ENCODE measurements at regions not wholly inside any gene's neighbourhood (a gene's known extent, or its start where the extent isn't known, plus 50 kb on each side); places are given as distances from the start of the nearest gene placed in this dataset.

- no peaks in the 10 kb centered on the region for H3K79me2 ChIP-seq (ENCODE audit: insufficient read depth, low read length)
- no peaks in the 10 kb centered on the region for H3K4me1 ChIP-seq (ENCODE audit: insufficient read depth, low read length)
- DNase-seq (ENCODE audit: insufficient read length, low spot score, missing footprints): no peak
- H3K9me3 ChIP-seq (ENCODE audit: low read depth, low read length): no peaks in the 10 kb centered on the region
- no peak overlapping the region for H3K4me2 ChIP-seq (ENCODE audit: insufficient read depth, low read length)
- no peak overlapping the region for H2AFZ ChIP-seq (ENCODE audit: low read length)
- no peaks in the 10 kb centered on the region for H3K27me3 ChIP-seq (ENCODE audit: insufficient read depth, low read length)
- no peak overlapping the region for H3K27ac ChIP-seq (ENCODE audit: low read depth, low read length)
- no peaks in the 10 kb centered on the region for H3K36me3 ChIP-seq (ENCODE audit: insufficient read depth, low read length)
- no peaks in the 10 kb centered on the region for H4K20me1 ChIP-seq (ENCODE audit: insufficient read depth, low read length)
- TF ChIP-seq CTCF (IDR thresholded peaks at IDR 0.05; ENCODE audit: extremely low read depth, low read depth, low read length): no peak
- H3K4me3 ChIP-seq (ENCODE audit: insufficient read depth, low read length): no peak overlapping the region
Observed at GRCh38 chr4:100314057-100314456, 123.8 kb upstream of the DDIT4L start.

- H3K4me2 ChIP-seq (ENCODE audit: insufficient read depth, low read length): no peak overlapping the region
- H3K9me3 ChIP-seq (ENCODE audit: low read depth, low read length): no peaks in the 10 kb centered on the region
- no peak for DNase-seq (ENCODE audit: insufficient read length, low spot score, missing footprints)
- no peak overlapping the region for H3K4me3 ChIP-seq (ENCODE audit: insufficient read depth, low read length)
- no peak overlapping the region for H3K27ac ChIP-seq (ENCODE audit: low read depth, low read length)
- no peaks in the 10 kb centered on the region for H3K79me2 ChIP-seq (ENCODE audit: insufficient read depth, low read length)
- TF ChIP-seq CTCF (IDR thresholded peaks at IDR 0.05; ENCODE audit: extremely low read depth, low read depth, low read length): no peak
- no peaks in the 10 kb centered on the region for H3K27me3 ChIP-seq (ENCODE audit: insufficient read depth, low read length)
- no peaks in the 10 kb centered on the region for H3K36me3 ChIP-seq (ENCODE audit: insufficient read depth, low read length)
- no peaks in the 10 kb centered on the region for H3K4me1 ChIP-seq (ENCODE audit: insufficient read depth, low read length)
- H2AFZ ChIP-seq (ENCODE audit: low read length): no peak overlapping the region
- no peaks in the 10 kb centered on the region for H4K20me1 ChIP-seq (ENCODE audit: insufficient read depth, low read length)
Observed at GRCh38 chr4:100312615-100313350, 122.5 kb upstream of the DDIT4L start.

GRCh38 chr4:100311181-100311580 is 120.9 kb upstream of the DDIT4L start:
- H3K9me3 ChIP-seq (ENCODE audit: low read depth, low read length): no peaks in the 10 kb centered on the region
- no peaks in the 10 kb centered on the region for H3K79me2 ChIP-seq (ENCODE audit: insufficient read depth, low read length)
- H3K27me3 ChIP-seq (ENCODE audit: insufficient read depth, low read length): no peaks in the 10 kb centered on the region
- H3K27ac ChIP-seq (ENCODE audit: low read depth, low read length): no peak overlapping the region
- H3K4me3 ChIP-seq (ENCODE audit: insufficient read depth, low read length): no peak overlapping the region
- H3K4me1 ChIP-seq (ENCODE audit: insufficient read depth, low read length): no peaks in the 10 kb centered on the region
- H3K4me2 ChIP-seq (ENCODE audit: insufficient read depth, low read length): no peak overlapping the region
- TF ChIP-seq CTCF (IDR thresholded peaks at IDR 0.05; ENCODE audit: extremely low read depth, low read depth, low read length): peak; percentile 23
- no peak overlapping the region for H2AFZ ChIP-seq (ENCODE audit: low read length)
- H4K20me1 ChIP-seq (ENCODE audit: insufficient read depth, low read length): no peaks in the 10 kb centered on the region
- no peaks in the 10 kb centered on the region for H3K36me3 ChIP-seq (ENCODE audit: insufficient read depth, low read length)
- no peak for DNase-seq (ENCODE audit: insufficient read length, low spot score, missing footprints)

GRCh38 chr4:100306018-100306417 is 115.8 kb upstream of the DDIT4L start:
- no peak for DNase-seq (ENCODE audit: insufficient read length, low spot score, missing footprints)
- Histone ChIP-seq H3K36me3 (ENCODE audit: insufficient read depth, low read length) (no peaks in the 10 kb centered on the region), H3K79me2 (ENCODE audit: insufficient read depth, low read length) (no peaks in the 10 kb centered on the region), H3K27me3 (ENCODE audit: insufficient read depth, low read length) (no peaks in the 10 kb centered on the region), H3K9me3 (ENCODE audit: low read depth, low read length) (no peaks in the 10 kb centered on the region), H3K4me1 (ENCODE audit: insufficient read depth, low read length) (peaks cover 2% of the 10 kb centered on the region), H3K27ac (ENCODE audit: low read depth, low read length) (no peak overlapping the region), H2AFZ (ENCODE audit: low read length) (no peak overlapping the region), H4K20me1 (ENCODE audit: insufficient read depth, low read length) (no peaks in the 10 kb centered on the region), H3K4me3 (ENCODE audit: insufficient read depth, low read length) (no peak overlapping the region), H3K4me2 (ENCODE audit: insufficient read depth, low read length) (no peak overlapping the region)
- no peak for TF ChIP-seq CTCF (IDR thresholded peaks at IDR 0.05; ENCODE audit: extremely low read depth, low read depth, low read length)
